WERI-Rb-1 (cell line): ENCODE measurements at regions not wholly inside any gene's neighbourhood (a gene's known extent, or its start where the extent isn't known, plus 50 kb on each side); places are given as distances from the start of the nearest gene placed in this dataset.

ENCODE experiments used
- DNase-seq: peaks from one replicate; pipeline ENCODE4 v3.0.0-alpha.2; 2020
- H3K27ac ChIP-seq: fragments of 250-450 bp; sonication (Bioruptor Pico); 2 replicates; pipeline ENCODE4 v1.5.1; 2020; ENCODE audit warnings: mild to moderate bottlenecking, moderate library complexity
- H3K27me3 ChIP-seq: fragments of 250-450 bp; sonication (Bioruptor Pico); 2 replicates; pipeline ENCODE4 v1.5.1; 2021; ENCODE audit warnings: mild to moderate bottlenecking, low read depth, moderate library complexity; ENCODE audit not compliant: insufficient read depth, severe bottlenecking
- H3K36me3 ChIP-seq: fragments of 250-450 bp; sonication (Bioruptor Pico); 2 replicates; pipeline ENCODE4 v1.5.1; 2020; ENCODE audit warnings: mild to moderate bottlenecking, moderate library complexity
- H3K4me3 ChIP-seq: 2 replicates; pipeline ENCODE4 v1.5.1; 2011; ENCODE audit warnings: low read depth, mild to moderate bottlenecking, control low read depth, low read length
- H3K9me3 ChIP-seq: fragments of 250-450 bp; sonication (Bioruptor Pico); 2 replicates; pipeline ENCODE4 v1.5.1; 2021; ENCODE audit warnings: mild to moderate bottlenecking, moderate library complexity; ENCODE audit not compliant: severe bottlenecking
- CTCF ChIP-seq: IDR thresholded peaks from 2 replicates; pipeline ENCODE4 v1.5.1; 2011; ENCODE audit warnings: low read depth, mild to moderate bottlenecking, control low read depth, inconsistent platforms, low read length

- Histone ChIP-seq H3K36me3 (no peaks in the 10 kb centered on the region), H3K27ac (no peak overlapping the region), H3K27me3 (peaks cover 14% of the 10 kb centered on the region), H3K4me3 (no peak overlapping the region), H3K9me3 (no peaks in the 10 kb centered on the region)
- no peak for TF ChIP-seq CTCF
- DNase-seq = no peak
Measured at GRCh38 chr20:39825524-39825923, 863.4 kb downstream of the DHX35 start.

- Histone ChIP-seq H3K27ac (no peak overlapping the region), H3K9me3 (no peaks in the 10 kb centered on the region), H3K27me3 (peaks cover 9% of the 10 kb centered on the region), H3K4me3 (no peak overlapping the region), H3K36me3 (no peaks in the 10 kb centered on the region)
- DNase-seq = no peak
- no peak for TF ChIP-seq CTCF
Measured at GRCh38 chr20:39823224-39823623, 861.1 kb downstream of the DHX35 start.

DNA sequence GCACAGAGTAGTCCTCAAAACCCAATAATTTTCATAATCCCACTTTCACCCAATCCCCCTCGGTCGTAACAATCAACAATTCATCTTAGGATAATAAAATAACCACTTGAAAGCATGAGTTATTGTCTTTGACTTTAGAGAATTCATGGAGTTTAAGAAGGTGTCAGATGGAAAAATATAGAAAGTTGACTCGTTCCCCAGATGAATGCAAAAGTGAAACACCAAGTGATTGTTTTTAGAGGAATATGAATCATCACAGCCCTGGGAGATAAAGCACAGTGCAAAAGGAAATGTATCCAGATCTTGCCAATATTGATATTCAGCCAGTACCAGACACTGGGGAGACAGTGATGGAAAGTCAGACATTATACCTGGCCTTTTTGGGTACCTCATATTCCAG is 860.5 kb downstream of the DHX35 start:
- Histone ChIP-seq H3K27me3 (peaks cover 13% of the 10 kb centered on the region), H3K4me3 (no peak overlapping the region), H3K27ac (no peak overlapping the region), H3K36me3 (no peaks in the 10 kb centered on the region), H3K9me3 (no peaks in the 10 kb centered on the region)
- no peak for TF ChIP-seq CTCF
- no peak for DNase-seq

DNA sequence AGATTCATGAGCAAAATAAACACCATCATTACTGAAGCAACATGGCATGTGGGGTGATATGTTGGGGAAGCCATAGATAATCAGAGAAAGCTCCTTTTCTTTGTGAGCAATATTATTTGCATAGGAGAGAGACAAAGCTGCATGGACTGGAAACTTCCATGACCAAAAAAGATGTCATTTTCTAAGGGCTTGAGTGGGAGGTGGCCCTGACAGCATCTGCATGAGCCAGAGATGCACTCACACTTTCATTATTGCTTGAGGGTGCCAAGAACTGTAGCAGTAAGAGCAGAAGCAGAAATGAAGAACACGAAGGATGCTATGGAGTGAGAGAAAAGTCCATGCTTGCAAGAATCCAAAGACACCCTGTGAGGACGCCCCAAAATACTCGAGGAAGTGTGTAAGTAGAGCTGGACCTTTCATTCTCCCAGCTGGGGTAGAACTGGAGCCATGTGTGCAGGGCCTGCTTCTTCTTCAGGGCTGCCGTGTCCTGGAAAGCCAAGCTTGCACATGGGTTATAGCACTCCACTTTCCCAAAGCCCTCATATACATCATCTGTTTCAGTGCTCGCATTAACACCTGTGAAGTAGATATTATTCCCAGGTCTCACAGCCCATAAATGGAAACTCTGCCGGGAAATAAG is 851.2 kb downstream of the DHX35 start:
- H3K4me3 ChIP-seq = no peak overlapping the region
- no peaks in the 10 kb centered on the region for H3K36me3 ChIP-seq
- H3K27me3 ChIP-seq = peaks cover 17% of the 10 kb centered on the region
- TF ChIP-seq CTCF = no peak
- DNase-seq = no peak
- no peak overlapping the region for H3K27ac ChIP-seq
- no peaks in the 10 kb centered on the region for H3K9me3 ChIP-seq

DNA sequence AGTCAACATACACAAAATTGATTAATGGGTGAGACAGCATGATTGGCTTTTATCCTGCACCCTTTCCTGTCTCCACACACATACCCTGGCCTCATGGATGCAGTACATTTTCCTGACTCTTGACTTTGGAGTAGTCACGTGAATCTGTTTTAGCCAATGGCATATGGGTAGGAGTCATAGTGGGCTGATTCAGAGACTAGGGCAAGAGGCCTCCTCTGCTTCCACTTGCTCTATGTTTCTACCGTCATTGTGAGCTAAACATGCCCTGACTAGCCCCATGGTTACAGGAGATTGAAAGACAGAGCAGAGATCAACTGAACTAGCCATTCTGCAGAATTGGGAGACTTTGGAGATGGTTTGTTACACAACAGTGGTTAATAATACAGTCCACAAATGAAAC is 850.0 kb downstream of the DHX35 start:
- no peak for DNase-seq
- no peaks in the 10 kb centered on the region for H3K9me3 ChIP-seq

More for the DNA sequence above, 850.0 kb downstream of the DHX35 start:
- TF ChIP-seq CTCF = no peak
- Histone ChIP-seq H3K27ac (no peak overlapping the region), H3K4me3 (no peak overlapping the region), H3K27me3 (peaks cover 13% of the 10 kb centered on the region), H3K36me3 (no peaks in the 10 kb centered on the region)
